NB4 (cell line): ENCODE measurements at regions not wholly inside any gene's neighbourhood (a gene's known extent, or its start where the extent isn't known, plus 50 kb on each side); places are given as distances from the start of the nearest gene placed in this dataset.

Experiments
- DNase-seq: peaks from one replicate; pipeline ENCODE4 v3.0.0; 2010; ENCODE audit warnings: low read depth
- H3K4me3 ChIP-seq: one replicate; pipeline ENCODE4 v1.5.1; 2011; ENCODE audit warnings: mild to moderate bottlenecking, low read depth, low read length, moderate library complexity
- CTCF ChIP-seq: IDR thresholded peaks from one replicate; pipeline ENCODE4 v1.5.1; 2012; ENCODE audit warnings: low read depth, low read length
- MYC ChIP-seq: IDR thresholded peaks from 2 replicates; pipeline ENCODE4 v1.6.1; 2011; ENCODE audit warnings: low read depth, low read length
- POLR2A ChIP-seq: IDR thresholded peaks from 2 replicates; pipeline ENCODE4 v1.6.1; 2011; ENCODE audit warnings: mild to moderate bottlenecking; ENCODE audit not compliant: insufficient read length; ENCODE audit errors: extremely low read depth
- TF ChIP-seq, protein P1 (sequence below): IDR thresholded peaks from 2 replicates; pipeline ENCODE4 v1.6.1; 2011; ENCODE audit warnings: low read depth, low read length

GRCh38 chr19:29442910-29443309, 82.9 kb upstream of the VSTM2B start:
- TF ChIP-seq POLR2A (no peak), MYC (no peak), CTCF (no peak)
- TF ChIP-seq, protein P1, sequence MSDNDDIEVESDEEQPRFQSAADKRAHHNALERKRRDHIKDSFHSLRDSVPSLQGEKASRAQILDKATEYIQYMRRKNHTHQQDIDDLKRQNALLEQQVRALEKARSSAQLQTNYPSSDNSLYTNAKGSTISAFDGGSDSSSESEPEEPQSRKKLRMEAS: no peak
- DNase-seq: no peak
- H3K4me3 ChIP-seq: no peak overlapping the region

DNA sequence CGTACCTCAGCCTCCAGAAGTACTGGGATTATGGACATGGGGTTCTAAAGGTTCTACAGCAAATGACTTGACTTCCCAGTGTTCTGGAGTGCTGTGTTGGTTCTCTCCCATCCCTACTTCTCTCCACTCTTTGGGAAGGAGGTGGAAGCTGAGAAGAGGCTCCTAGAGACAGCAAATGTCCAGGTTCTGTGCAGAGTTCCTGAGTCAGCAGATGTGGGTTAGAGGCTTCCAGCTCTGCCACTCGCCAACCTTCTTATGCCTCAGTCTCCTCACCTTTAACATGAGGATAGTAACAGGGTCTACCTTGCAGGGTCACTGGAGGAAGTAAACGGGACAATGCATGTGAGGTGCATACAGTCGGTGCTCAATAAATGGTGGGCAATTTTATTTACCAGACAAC, 80.5 kb upstream of the VSTM2B start:
- no peak overlapping the region for H3K4me3 ChIP-seq
- DNase-seq: no peak
- no peak for TF ChIP-seq CTCF
- TF ChIP-seq, protein P1: no peak
- TF ChIP-seq MYC: no peak
- no peak for TF ChIP-seq POLR2A

DNA sequence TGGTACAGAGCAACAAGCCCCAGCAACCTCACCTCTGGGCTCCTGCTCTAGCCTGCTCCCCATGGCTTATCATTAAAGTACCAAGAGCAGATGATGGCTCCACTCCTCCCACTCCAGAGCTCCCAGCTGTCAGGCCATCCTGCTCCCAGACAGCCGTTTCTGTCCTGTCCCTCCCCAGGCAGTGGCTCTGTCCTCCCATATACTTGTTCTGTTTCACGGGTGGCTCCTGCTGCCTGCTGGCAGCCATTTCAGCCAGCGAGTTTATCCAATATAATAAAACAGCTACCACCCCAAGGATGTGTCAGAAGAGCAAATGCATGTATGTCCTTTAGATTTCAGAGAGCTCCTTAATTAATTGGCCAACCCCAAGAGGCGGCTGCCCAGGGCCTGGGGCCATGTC, 79.4 kb upstream of the VSTM2B start:
- TF ChIP-seq POLR2A (no peak), MYC (no peak), CTCF (no peak)
- TF ChIP-seq, protein P1: no peak
- no peak for DNase-seq
- H3K4me3 ChIP-seq: no peak overlapping the region

- no peak overlapping the region for H3K4me3 ChIP-seq
- DNase-seq: no peak
- TF ChIP-seq CTCF (no peak), POLR2A (no peak), MYC (no peak)
- TF ChIP-seq, protein P1: no peak
Observed at GRCh38 chr19:29448046-29448445, 77.7 kb upstream of the VSTM2B start.

- H3K4me3 ChIP-seq: no peak overlapping the region
Observed at GRCh38 chr19:29449371-29449770, 76.4 kb upstream of the VSTM2B start.

More at GRCh38 chr19:29449371-29449770, 76.4 kb upstream of the VSTM2B start:
- no peak for DNase-seq
- TF ChIP-seq POLR2A (no peak), CTCF (no peak), MYC (no peak)
- TF ChIP-seq, protein P1: no peak
